ENCODE measurements at regions not wholly inside any gene's neighbourhood (a gene's known extent, or its start where the extent isn't known, plus 50 kb on each side); places are given as distances from the start of the nearest gene placed in this dataset.

DNA sequence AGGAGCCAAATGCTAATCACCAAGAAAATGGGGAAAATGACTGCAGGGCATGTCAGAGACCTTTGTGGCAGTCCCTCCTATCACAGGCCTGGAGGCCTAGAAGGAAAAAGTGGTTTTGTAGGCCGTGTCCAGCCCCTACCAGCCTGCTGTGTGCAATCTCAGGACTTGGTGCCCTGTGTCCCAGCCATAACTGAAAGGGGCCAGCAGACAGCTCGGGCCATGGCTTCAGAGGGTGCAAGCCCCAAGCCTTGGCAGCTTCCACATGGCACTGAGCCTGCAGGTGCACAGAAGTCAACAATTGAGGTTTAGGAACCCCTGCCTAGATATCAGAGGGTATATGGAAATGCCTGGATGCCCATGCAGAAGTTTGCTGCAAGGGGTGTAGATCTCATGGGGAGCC lies 391.2 kb upstream of the FSIP2 start:
- Histone ChIP-seq H4K20me1 (ENCODE audit: insufficient read depth, low read length) (no peaks in the 10 kb centered on the region), H3K9me3 (replicated peaks in 1 of 2; ENCODE audit: control insufficient read depth in 1 of 2, insufficient read depth in 1 of 2, low read length in 2 of 2) (peaks cover 0 to 11% of the 10 kb centered on the region in 2 donors), H3K9ac (ENCODE audit: insufficient read depth, low read length, poor library complexity, severe bottlenecking) (no peak overlapping the region), H3K4me2 (replicated peaks; ENCODE audit: extremely low read depth, low read length, poor library complexity, severe bottlenecking) (no peak overlapping the region), H3K4me1 (ENCODE audit: control insufficient read depth in 1 of 2, insufficient read depth in 2 of 2, low read length in 2 of 2) (no peaks in the 10 kb centered on the region), H3K36me3 (replicated peaks in 1 of 2; ENCODE audit: control insufficient read depth in 1 of 2, insufficient read depth in 2 of 2, low read length in 2 of 2) (no peaks in the 10 kb centered on the region), H3K27me3 (ENCODE audit: control insufficient read depth in 2 of 2, insufficient read depth in 2 of 2, low read length in 2 of 2) (no peaks in the 10 kb centered on the region), H3K4me3 (replicated peaks in 1 of 3; ENCODE audit: low read depth in 2 of 3, low read length in 3 of 3) (no peak overlapping the region), H2AFZ (ENCODE audit: insufficient read depth, low read depth, low read length, poor library complexity, severe bottlenecking) (no peak overlapping the region), H3K27ac (ENCODE audit: low read depth in 1 of 2, low read length in 2 of 2) (no peak overlapping the region), H3K79me2 (ENCODE audit: insufficient read depth, low read length) (no peaks in the 10 kb centered on the region)
- Mint-ChIP-seq H3K4me3 (no peak overlapping the region), H3K27me3 (ENCODE audit: low read depth in 3 of 3) (no peaks in the 10 kb centered on the region), H3K4me1 (no peaks in the 10 kb centered on the region), H3K36me3 (no peaks in the 10 kb centered on the region), H3K27ac (no peak overlapping the region), H3K9me3 (peaks cover 0 to 13% (median 6%) of the 10 kb centered on the region in 7 donors)
- intact Hi-C loops (cut with micrococcal nuclease), result no loop called here
- TF ChIP-seq, protein P1, sequence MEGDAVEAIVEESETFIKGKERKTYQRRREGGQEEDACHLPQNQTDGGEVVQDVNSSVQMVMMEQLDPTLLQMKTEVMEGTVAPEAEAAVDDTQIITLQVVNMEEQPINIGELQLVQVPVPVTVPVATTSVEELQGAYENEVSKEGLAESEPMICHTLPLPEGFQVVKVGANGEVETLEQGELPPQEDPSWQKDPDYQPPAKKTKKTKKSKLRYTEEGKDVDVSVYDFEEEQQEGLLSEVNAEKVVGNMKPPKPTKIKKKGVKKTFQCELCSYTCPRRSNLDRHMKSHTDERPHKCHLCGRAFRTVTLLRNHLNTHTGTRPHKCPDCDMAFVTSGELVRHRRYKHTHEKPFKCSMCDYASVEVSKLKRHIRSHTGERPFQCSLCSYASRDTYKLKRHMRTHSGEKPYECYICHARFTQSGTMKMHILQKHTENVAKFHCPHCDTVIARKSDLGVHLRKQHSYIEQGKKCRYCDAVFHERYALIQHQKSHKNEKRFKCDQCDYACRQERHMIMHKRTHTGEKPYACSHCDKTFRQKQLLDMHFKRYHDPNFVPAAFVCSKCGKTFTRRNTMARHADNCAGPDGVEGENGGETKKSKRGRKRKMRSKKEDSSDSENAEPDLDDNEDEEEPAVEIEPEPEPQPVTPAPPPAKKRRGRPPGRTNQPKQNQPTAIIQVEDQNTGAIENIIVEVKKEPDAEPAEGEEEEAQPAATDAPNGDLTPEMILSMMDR (IDR thresholded peaks at IDR 0.05), result no peak
- 46% methylated on average over 2 of the region's 2 CpGs for WGBS (ENCODE audit: insufficient coverage)
- no peak for DNase-seq

GRCh38 chr2:185360776-185361175 lies 377.8 kb upstream of the FSIP2 start:
- no peak overlapping the region for H2AFZ ChIP-seq (ENCODE audit: insufficient read depth, low read depth, low read length, poor library complexity, severe bottlenecking)
- H3K36me3 ChIP-seq (replicated peaks in 1 of 2; ENCODE audit: control insufficient read depth in 1 of 2, insufficient read depth in 2 of 2, low read length in 2 of 2), result no peaks in the 10 kb centered on the region
- DNase-seq, result no peak
- H3K4me2 ChIP-seq (replicated peaks; ENCODE audit: extremely low read depth, low read length, poor library complexity, severe bottlenecking), result no peak overlapping the region
- H3K4me1 ChIP-seq (ENCODE audit: control insufficient read depth in 1 of 2, insufficient read depth in 2 of 2, low read length in 2 of 2), result no peaks in the 10 kb centered on the region
- no peaks in the 10 kb centered on the region for H3K79me2 ChIP-seq (ENCODE audit: insufficient read depth, low read length)
- H3K27ac ChIP-seq (ENCODE audit: low read depth in 1 of 2, low read length in 2 of 2), result no peak overlapping the region
- intact Hi-C loops (cut with micrococcal nuclease), result no loop called here
- Mint-ChIP-seq H3K9me3 (peaks cover 0 to 23% (median 11%) of the 10 kb centered on the region in 7 donors), H3K36me3 (no peaks in the 10 kb centered on the region), H3K4me1 (no peaks in the 10 kb centered on the region), H3K27ac (no peak overlapping the region), H3K27me3 (ENCODE audit: low read depth in 3 of 3) (peaks cover 0 to 1% (median 0%) of the 10 kb centered on the region in 3 donors), H3K4me3 (no peak overlapping the region)
- no peak overlapping the region for H3K9ac ChIP-seq (ENCODE audit: insufficient read depth, low read length, poor library complexity, severe bottlenecking)
- H3K27me3 ChIP-seq (ENCODE audit: control insufficient read depth in 2 of 2, insufficient read depth in 2 of 2, low read length in 2 of 2), result no peaks in the 10 kb centered on the region
- H3K4me3 ChIP-seq (replicated peaks in 1 of 3; ENCODE audit: low read depth in 2 of 3, low read length in 3 of 3), result no peak overlapping the region
- no CpG with 5 or more reads among the region's 3 CpGs for WGBS (ENCODE audit: insufficient coverage)
- H4K20me1 ChIP-seq (ENCODE audit: insufficient read depth, low read length), result no peaks in the 10 kb centered on the region
- TF ChIP-seq, protein P1 (IDR thresholded peaks at IDR 0.05), result no peak
- peaks cover 21 to 33% of the 10 kb centered on the region in 2 donors for H3K9me3 ChIP-seq (replicated peaks in 1 of 2; ENCODE audit: control insufficient read depth in 1 of 2, insufficient read depth in 1 of 2, low read length in 2 of 2)
